ENCODE measurements at regions not wholly inside any gene's neighbourhood (a gene's known extent, or its start where the extent isn't known, plus 50 kb on each side); places are given as distances from the start of the nearest gene placed in this dataset.

- no peak for DNase-seq (ENCODE audit: low read depth in 2 of 2)
Observed at GRCh38 chr9:79013715-79014610, 557.8 kb upstream of the TLE4 start.

- no peak for DNase-seq (ENCODE audit: low read depth in 2 of 2)
Observed at GRCh38 chr9:79014929-79015699, 556.7 kb upstream of the TLE4 start.

DNA sequence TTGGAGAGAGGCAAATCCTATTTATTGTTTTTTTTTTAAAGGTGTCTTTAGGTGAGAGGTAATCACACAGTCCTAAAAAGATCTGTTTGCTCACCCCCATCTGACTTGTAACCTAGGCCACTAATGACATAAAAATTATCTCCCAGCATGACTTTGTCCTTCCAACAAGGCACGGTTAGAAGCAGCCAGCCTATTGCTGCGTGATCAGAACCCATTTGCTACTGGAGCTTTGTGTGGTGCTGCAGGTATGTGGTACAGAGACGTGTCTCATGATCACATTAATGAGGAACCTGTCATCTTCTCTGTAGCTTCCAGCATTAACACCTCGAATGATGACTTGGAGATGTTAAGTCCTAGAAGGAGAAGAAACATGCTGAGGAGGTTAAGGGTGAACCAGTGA lies 555.8 kb upstream of the TLE4 start:
- no peak for DNase-seq (ENCODE audit: low read depth in 2 of 2)

- no peak for DNase-seq (ENCODE audit: low read depth in 2 of 2)
Observed at GRCh38 chr9:79020276-79020675, 551.5 kb upstream of the TLE4 start.

GRCh38 chr9:79021084-79021483 lies 550.7 kb upstream of the TLE4 start:
- DNase-seq (ENCODE audit: low read depth in 2 of 2), result no peak

DNA sequence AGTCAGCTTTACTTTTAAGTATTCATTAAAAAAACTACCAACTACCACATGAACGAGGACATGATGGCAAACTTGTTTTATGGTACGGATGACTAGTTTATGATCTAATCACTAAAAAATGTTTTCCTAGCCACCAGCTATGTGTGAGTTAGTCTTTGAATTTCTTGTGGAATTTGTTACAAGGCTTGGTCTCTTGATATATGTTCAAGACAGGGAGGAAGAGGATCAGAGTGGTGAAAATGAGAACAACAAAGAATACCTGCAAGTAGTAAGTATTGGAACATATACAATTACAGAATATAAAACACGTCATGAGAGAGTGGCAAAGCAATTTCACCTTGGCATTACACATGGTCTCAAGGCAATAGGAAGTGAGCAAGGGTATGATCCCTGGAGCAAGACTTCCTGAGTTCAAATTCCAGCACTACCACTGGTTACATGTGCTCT lies 548.6 kb upstream of the TLE4 start:
- DNase-seq (ENCODE audit: low read depth in 2 of 2), result no peak

GRCh38 chr9:79026316-79026715 lies 545.4 kb upstream of the TLE4 start:
- no peak for DNase-seq (ENCODE audit: low read depth in 2 of 2)

GRCh38 chr9:79028101-79028500 lies 543.7 kb upstream of the TLE4 start:
- no peak for DNase-seq (ENCODE audit: low read depth in 2 of 2)

- no peak for DNase-seq (ENCODE audit: low read depth in 2 of 2)
Observed at GRCh38 chr9:79034583-79034982, 537.2 kb upstream of the TLE4 start.

DNA sequence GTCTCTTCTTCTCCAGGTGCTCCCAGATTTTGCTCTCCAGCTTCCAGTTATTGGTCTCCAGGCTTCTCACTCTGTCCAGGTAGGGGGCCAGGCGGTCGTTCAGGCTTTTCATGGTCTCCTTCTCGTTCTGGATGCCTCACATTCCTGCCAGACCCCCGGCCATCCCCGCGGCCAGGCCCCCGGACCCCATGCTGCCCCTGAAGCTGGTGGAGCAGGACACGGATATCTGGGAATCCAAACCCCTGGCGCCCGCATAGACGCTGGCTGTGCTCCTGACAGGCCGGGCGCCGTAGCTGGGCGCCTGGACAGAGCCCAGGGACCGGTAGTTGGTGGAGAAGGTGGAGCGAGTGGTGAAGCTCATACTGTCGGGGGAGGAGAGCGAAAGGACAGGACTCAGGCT lies 534.4 kb upstream of the TLE4 start:
- DNase-seq (ENCODE audit: low read depth in 2 of 2), result no peak

- DNase-seq (ENCODE audit: low read depth in 2 of 2), result no peak
Observed at GRCh38 chr9:79040671-79041070, 531.1 kb upstream of the TLE4 start.

- DNase-seq (ENCODE audit: low read depth in 2 of 2), result no peak
Observed at GRCh38 chr9:79041266-79041665, 530.5 kb upstream of the TLE4 start.

GRCh38 chr9:79043916-79044315 lies 527.8 kb upstream of the TLE4 start:
- no peak for DNase-seq (ENCODE audit: low read depth in 2 of 2)

DNA sequence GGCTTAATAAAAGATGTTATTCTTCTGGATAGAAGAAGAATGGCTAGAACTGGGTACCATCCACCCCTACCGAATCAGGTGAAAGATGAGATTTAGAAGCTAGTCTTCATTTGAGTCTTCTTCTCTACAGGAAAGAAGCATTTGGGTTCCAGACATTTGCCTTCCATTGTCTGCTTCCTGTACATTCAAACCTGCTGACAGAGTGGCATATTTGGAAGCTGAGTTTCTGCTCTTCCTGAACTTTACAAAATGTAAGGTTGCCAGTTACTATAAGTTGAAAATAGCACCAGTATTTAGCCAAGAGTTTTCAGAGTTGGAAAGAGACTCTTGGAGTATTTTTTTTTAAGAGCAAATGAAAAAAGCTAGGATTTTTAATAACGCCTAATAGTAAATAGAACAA lies 525.4 kb upstream of the TLE4 start:
- no peak for DNase-seq (ENCODE audit: low read depth in 2 of 2)

- DNase-seq (ENCODE audit: low read depth in 2 of 2), result no peak
Observed at GRCh38 chr9:79049371-79049770, 522.4 kb upstream of the TLE4 start.

DNA sequence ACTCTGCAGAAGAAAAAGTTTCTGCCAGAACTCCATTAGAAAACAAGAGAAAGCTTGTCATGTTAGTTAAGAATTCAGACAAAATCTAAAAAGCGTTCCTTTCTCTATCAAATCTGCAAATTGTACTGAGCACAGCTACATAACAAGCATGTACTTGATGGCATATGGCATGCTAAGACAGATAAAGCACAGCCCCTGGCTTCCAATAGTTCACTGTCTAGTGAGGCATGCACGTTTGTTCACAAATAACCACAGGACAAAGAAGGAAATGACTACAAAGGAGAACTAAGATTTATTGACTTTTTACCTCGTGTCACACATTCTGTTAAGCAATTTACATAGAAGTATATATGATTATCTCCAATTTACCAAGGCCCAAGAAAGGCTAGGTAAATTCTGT lies 518.2 kb upstream of the TLE4 start:
- DNase-seq (ENCODE audit: low read depth in 2 of 2), result no peak

GRCh38 chr9:79054500-79054899 lies 517.3 kb upstream of the TLE4 start:
- no peak for DNase-seq (ENCODE audit: low read depth in 2 of 2)

GRCh38 chr9:79056041-79056440 lies 515.7 kb upstream of the TLE4 start:
- no peak for DNase-seq (ENCODE audit: low read depth in 2 of 2)

DNA sequence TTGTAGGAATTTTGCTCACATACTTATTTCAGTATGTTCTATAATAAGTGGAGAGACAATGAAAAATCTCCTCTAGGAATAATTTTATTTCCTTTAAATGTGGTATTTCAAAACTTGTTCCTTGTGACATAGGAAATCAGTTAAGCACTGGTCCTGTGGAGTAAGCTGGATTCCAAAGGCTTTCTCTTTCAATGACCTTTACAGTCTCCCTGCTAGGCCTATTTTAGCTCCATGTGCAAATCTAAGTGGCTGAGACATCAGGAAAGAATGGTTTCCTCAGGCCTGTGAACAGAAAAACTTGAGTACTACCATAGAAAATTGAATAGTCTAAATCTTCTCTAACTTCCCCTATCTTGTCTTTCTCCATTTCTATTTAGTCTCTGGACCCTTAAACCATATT lies 514.2 kb upstream of the TLE4 start:
- DNase-seq (ENCODE audit: low read depth in 2 of 2), result no peak

- no peak for DNase-seq (ENCODE audit: low read depth in 2 of 2)
Observed at GRCh38 chr9:79060766-79061165, 511.0 kb upstream of the TLE4 start.

DNA sequence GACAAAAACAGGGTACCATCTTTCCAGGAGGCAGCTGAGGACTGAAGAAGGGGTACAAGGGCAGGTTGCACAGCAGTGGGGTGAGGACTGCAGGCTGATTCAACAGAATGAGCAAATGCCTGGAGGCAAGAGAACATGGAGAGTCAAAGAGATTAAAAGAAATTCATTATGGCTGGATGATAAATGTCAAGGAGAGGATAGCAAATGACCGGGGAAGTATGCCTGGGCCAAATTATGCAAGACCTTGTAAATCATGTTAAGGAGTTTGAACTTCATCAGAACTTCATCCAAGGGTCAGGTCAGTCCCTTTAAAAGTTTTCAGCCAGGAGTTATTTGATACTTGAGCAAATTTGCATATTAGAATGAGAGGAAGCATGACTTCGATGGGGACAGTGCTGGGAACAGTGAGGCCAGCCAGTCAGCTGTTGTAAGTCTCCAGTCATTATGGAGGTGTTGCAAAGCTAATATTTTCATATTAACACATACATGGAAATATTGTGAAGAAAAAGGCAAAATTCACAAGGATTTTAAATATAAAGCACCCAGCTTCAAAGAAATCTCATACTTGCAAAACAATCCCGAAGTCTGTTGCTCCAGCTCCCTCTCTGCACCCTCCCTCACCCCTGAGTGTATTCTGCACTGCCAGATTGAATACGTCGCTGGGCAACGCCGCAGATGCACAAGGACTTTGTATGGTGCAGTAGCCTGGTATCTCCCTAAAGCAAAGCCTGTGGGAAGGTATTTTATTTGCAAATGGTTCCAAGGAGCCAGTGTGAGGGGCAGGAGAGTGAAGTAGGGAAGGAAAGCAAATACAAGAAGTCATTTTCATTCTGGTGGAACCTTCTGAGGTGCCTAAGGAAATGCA lies 509.8 kb upstream of the TLE4 start:
- no peak for DNase-seq (ENCODE audit: low read depth in 2 of 2)

DNA sequence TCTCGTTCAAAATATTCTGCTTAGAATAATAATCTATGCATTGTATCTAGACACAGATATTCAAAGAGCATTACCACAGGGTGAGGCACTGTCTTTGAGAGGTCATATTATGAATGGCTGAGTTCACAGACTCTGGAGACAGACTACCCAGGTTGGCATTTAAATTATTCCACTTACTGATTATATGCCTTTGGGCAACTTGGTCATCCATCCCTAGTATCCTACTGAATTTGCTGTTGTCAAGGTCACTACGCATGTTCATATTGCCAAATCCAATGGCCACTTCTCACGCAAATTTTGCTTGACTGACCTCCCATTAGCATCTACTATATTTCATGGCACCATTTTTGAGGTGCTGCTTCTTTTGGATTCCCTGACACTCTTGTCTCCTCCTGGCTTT lies 498.6 kb upstream of the TLE4 start:
- DNase-seq (ENCODE audit: low read depth in 2 of 2), result no peak

All from stimulated activated CD8-positive, alpha-beta memory T cell treated with anti-CD3 and anti-CD28 coated beads, Interleukin-7, amount 100 ng/mL, for 1 hour (primary cell).